Osteocyte (in vitro differentiated cells): ENCODE measurements at regions not wholly inside any gene's neighbourhood (a gene's known extent, or its start where the extent isn't known, plus 50 kb on each side); places are given as distances from the start of the nearest gene placed in this dataset.
"Not testable (repeated sequence)": the region's sequence is repeated elsewhere in the genome, so short reads cannot be mapped to it uniquely, and the experiment has no call there.

Experiments used
- DNase-seq: peaks from one replicate; pipeline ENCODE4 v3.0.0; 2021; ENCODE audit warnings: mixed read lengths; ENCODE audit not compliant: unreplicated experiment; ENCODE audit errors: extremely low spot score
- H3K27ac Mint-ChIP-seq: one replicate; pipeline ENCODE4 v1.8.0; 2021; ENCODE audit warnings: mild to moderate bottlenecking, mixed read lengths; ENCODE audit not compliant: unreplicated experiment
- H3K27me3 Mint-ChIP-seq: one replicate; pipeline ENCODE4 v1.8.0; 2021; ENCODE audit warnings: mixed read lengths; ENCODE audit not compliant: unreplicated experiment
- H3K36me3 Mint-ChIP-seq: one replicate; pipeline ENCODE4 v1.8.0; 2021; ENCODE audit warnings: mixed read lengths; ENCODE audit not compliant: unreplicated experiment
- H3K4me1 Mint-ChIP-seq: one replicate; pipeline ENCODE4 v1.8.0; 2021; ENCODE audit warnings: mixed read lengths; ENCODE audit not compliant: unreplicated experiment
- H3K4me3 Mint-ChIP-seq: one replicate; pipeline ENCODE4 v1.8.0; 2021; ENCODE audit warnings: mild to moderate bottlenecking, moderate library complexity, mixed read lengths; ENCODE audit not compliant: unreplicated experiment
- H3K9me3 Mint-ChIP-seq: one replicate; pipeline ENCODE4 v1.8.0; 2021; ENCODE audit warnings: mixed read lengths; ENCODE audit not compliant: unreplicated experiment
- CTCF ChIP-seq: fragments of 200-600 bp; sonication (generic); IDR thresholded peaks from 2 replicates; pipeline ENCODE4 v1.5.0; 2021; ENCODE audit warnings: antibody characterized with exemption, mild to moderate bottlenecking, moderate library complexity

- Mint-ChIP-seq H3K4me3 (no peak overlapping the region), H3K9me3 (no peaks in the 10 kb centered on the region), H3K36me3 (no peaks in the 10 kb centered on the region), H3K27ac (no peak overlapping the region), H3K4me1 (peaks cover 2% of the 10 kb centered on the region), H3K27me3 (peaks cover 2% of the 10 kb centered on the region)
- no peak for TF ChIP-seq CTCF
- DNase-seq: no peak
Measured at GRCh38 chr17:6257336-6257735, 177.6 kb downstream of the AIPL1 start.

- no peaks in the 10 kb centered on the region for H3K9me3 Mint-ChIP-seq
- no peaks in the 10 kb centered on the region for H3K27me3 Mint-ChIP-seq
- no peak for DNase-seq
- no peak overlapping the region for H3K27ac Mint-ChIP-seq
- no peak overlapping the region for H3K4me3 Mint-ChIP-seq
- H3K4me1 Mint-ChIP-seq: peaks cover 2% of the 10 kb centered on the region
- H3K36me3 Mint-ChIP-seq: no peaks in the 10 kb centered on the region
- no peak for TF ChIP-seq CTCF
Measured at GRCh38 chr17:6255322-6255721, 179.6 kb downstream of the AIPL1 start.

- DNase-seq: no peak
- TF ChIP-seq CTCF: no peak
- H3K4me1 Mint-ChIP-seq: peaks cover 2% of the 10 kb centered on the region
- no peak overlapping the region for H3K4me3 Mint-ChIP-seq
- H3K36me3 Mint-ChIP-seq: no peaks in the 10 kb centered on the region
- H3K27me3 Mint-ChIP-seq: no peaks in the 10 kb centered on the region
- no peak overlapping the region for H3K27ac Mint-ChIP-seq
- H3K9me3 Mint-ChIP-seq: no peaks in the 10 kb centered on the region
Measured at GRCh38 chr17:6254036-6254435, 180.9 kb downstream of the AIPL1 start.

GRCh38 chr17:6251640-6252039 is 181.5 kb downstream of the WSCD1 start:
- not testable (repeated sequence) for H3K27me3 Mint-ChIP-seq, H3K4me3 Mint-ChIP-seq, H3K9me3 Mint-ChIP-seq, H3K27ac Mint-ChIP-seq, H3K4me1 Mint-ChIP-seq, DNase-seq, H3K36me3 Mint-ChIP-seq

GRCh38 chr17:6249732-6250131 is 179.6 kb downstream of the WSCD1 start:
- Mint-ChIP-seq H3K27ac (no peak overlapping the region), H3K27me3 (no peaks in the 10 kb centered on the region), H3K4me1 (no peaks in the 10 kb centered on the region), H3K36me3 (no peaks in the 10 kb centered on the region), H3K4me3 (no peak overlapping the region), H3K9me3 (no peaks in the 10 kb centered on the region)
- no peak for TF ChIP-seq CTCF
- DNase-seq: no peak

- Mint-ChIP-seq H3K9me3 (no peaks in the 10 kb centered on the region), H3K36me3 (no peaks in the 10 kb centered on the region), H3K27me3 (peaks cover 4% of the 10 kb centered on the region), H3K4me1 (no peaks in the 10 kb centered on the region), H3K4me3 (no peak overlapping the region), H3K27ac (no peak overlapping the region)
- TF ChIP-seq CTCF: no peak
- no peak for DNase-seq
Measured at GRCh38 chr17:6248061-6248460, 177.9 kb downstream of the WSCD1 start.
